ENCODE measurements at regions not wholly inside any gene's neighbourhood (a gene's known extent, or its start where the extent isn't known, plus 50 kb on each side); places are given as distances from the start of the nearest gene placed in this dataset.

DNA sequence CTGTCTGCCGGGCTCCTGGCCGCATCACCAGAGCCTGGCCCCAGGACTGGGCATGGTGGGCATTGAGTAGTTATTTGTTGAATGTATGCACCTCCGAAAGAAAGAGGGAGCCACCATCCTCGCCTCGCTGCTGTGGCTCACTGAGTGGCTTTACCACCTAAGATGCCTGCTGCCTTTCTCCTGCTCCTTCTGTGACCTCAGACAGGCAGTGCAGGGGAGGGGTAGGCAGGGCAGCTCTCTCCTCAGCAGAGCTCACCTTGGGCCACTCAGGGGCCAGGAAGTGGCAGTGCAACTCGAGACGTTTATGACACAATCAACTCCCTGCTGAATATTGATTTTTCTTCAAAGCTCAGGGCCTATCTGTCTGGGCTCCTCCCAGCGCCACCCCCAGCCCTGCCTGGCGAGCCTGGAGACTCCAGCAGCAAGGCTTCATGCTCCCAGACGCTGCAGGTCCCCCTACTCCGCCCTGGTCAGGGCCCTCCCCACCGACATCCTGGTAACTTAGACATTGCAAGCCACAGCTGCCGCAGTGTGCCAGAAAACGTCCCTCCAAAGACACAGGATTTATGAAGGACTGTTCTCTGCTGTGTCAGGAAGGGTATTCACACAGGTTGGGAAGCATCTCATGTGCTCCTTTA is 84.3 kb upstream of the DIO3 start:
- TF ChIP-seq POLR2AphosphoS5 (IDR thresholded peaks at IDR 0.05; ENCODE audit: low read depth, low read length) (no peak), TAF1 (IDR thresholded peaks at IDR 0.05; ENCODE audit: borderline replicate concordance, insufficient read depth, low read length) (no peak), SIN3A (IDR thresholded peaks at IDR 0.05; ENCODE audit: borderline replicate concordance, insufficient read depth, low read length) (no peak)
- TF ChIP-seq, protein P1, sequence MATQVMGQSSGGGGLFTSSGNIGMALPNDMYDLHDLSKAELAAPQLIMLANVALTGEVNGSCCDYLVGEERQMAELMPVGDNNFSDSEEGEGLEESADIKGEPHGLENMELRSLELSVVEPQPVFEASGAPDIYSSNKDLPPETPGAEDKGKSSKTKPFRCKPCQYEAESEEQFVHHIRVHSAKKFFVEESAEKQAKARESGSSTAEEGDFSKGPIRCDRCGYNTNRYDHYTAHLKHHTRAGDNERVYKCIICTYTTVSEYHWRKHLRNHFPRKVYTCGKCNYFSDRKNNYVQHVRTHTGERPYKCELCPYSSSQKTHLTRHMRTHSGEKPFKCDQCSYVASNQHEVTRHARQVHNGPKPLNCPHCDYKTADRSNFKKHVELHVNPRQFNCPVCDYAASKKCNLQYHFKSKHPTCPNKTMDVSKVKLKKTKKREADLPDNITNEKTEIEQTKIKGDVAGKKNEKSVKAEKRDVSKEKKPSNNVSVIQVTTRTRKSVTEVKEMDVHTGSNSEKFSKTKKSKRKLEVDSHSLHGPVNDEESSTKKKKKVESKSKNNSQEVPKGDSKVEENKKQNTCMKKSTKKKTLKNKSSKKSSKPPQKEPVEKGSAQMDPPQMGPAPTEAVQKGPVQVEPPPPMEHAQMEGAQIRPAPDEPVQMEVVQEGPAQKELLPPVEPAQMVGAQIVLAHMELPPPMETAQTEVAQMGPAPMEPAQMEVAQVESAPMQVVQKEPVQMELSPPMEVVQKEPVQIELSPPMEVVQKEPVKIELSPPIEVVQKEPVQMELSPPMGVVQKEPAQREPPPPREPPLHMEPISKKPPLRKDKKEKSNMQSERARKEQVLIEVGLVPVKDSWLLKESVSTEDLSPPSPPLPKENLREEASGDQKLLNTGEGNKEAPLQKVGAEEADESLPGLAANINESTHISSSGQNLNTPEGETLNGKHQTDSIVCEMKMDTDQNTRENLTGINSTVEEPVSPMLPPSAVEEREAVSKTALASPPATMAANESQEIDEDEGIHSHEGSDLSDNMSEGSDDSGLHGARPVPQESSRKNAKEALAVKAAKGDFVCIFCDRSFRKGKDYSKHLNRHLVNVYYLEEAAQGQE (IDR thresholded peaks at IDR 0.05; ENCODE audit: insufficient read depth in 1 of 2, low read depth in 2 of 2, low read length in 2 of 2) = no peak

Data from PFSK-1 (cell line).